ENCODE measurements at regions not wholly inside any gene's neighbourhood (a gene's known extent, or its start where the extent isn't known, plus 50 kb on each side); places are given as distances from the start of the nearest gene placed in this dataset.

DNA sequence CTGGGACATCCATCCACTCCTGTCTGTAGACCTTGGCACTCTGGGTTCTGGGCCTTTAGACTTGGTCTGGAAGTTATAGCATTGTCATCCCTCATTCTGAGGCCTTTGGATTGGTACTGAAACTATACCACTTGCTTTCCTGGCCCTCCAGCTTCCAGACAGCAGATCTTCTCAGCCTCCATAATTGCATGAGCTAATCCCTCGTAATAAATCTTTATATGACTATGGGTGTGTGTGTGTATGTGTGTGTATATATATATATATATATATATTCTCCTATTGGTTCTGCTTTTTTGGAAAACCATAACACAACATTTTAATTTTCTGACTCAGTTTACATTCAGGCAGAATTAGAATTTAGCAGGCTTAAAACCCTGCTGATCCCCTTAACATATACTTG, 180.5 kb downstream of the ENC1 start:
- H3K4me2 ChIP-seq (ENCODE audit: control insufficient read depth, insufficient read depth) = no peak overlapping the region
- no peak for ATAC-seq
- no peak overlapping the region for H3K27ac ChIP-seq (ENCODE audit: control insufficient read depth, insufficient read depth)
- H3K27me3 ChIP-seq (replicated peaks in 1 of 2; ENCODE audit: control insufficient read depth in 2 of 2, insufficient read depth in 2 of 2, low read length in 1 of 2) = no peaks in the 10 kb centered on the region
- no peaks in the 10 kb centered on the region for H4K20me1 ChIP-seq (ENCODE audit: control insufficient read depth, insufficient read depth)
- ChIA-PET CTCF (no interaction called here), POLR2A (no interaction called here), RAD21 (ENCODE audit: unreplicated experiment) (no interaction called here), SMC1A (ENCODE audit: uncharacterized antibody, unreplicated experiment) (interaction anchor here (1.4 kb wide), 1 partner anchor 31 kb away, joined by 4 read pairs; no protein-coding TSS in a partner anchor)
- in situ Hi-C loops (cut with MboI) (no loop called here), intact Hi-C loops (cut with micrococcal nuclease; ENCODE audit: unreplicated experiment) (no loop called here)
- H3K4me1 ChIP-seq (ENCODE audit: control insufficient read depth, insufficient read depth, low read length) = peaks cover 4% of the 10 kb centered on the region; the same call in 1 of the 2 replicates
- WGBS (ENCODE audit: insufficient coverage, insufficient replicate concordance, low lambda C conversion rate, missing lambda C conversion rate) = 0% methylated on average over 1 of the region's 1 CpG
- DNase-seq (ENCODE audit: low read depth, low spot score) = no peak
- no peak overlapping the region for H3K4me3 ChIP-seq
- H2AFZ ChIP-seq (ENCODE audit: control insufficient read depth, low read depth, low read length) = no peak overlapping the region
- H3K79me2 ChIP-seq (ENCODE audit: control insufficient read depth, insufficient read depth, low read length) = no peaks in the 10 kb centered on the region
- no peak overlapping the region for H3K9ac ChIP-seq (ENCODE audit: control insufficient read depth, insufficient read depth, low read length)
- H3K9me3 ChIP-seq (replicated peaks; ENCODE audit: control insufficient read depth, insufficient read depth, low read length) = peaks cover 1% of the 10 kb centered on the region; the same call in 1 of the 3 replicates
- no peaks in the 10 kb centered on the region for H3K36me3 ChIP-seq (ENCODE audit: control insufficient read depth in 2 of 2, insufficient read depth in 2 of 2, low read length in 1 of 2)
- FAIRE-seq = no peak
- BruUV-seq (replicated peaks) = no TSS peak
- no peak for TF ChIP-seq CREB1 (IDR thresholded peaks at IDR 0.05; ENCODE audit: low read depth)
- TF ChIP-seq, protein P1, sequence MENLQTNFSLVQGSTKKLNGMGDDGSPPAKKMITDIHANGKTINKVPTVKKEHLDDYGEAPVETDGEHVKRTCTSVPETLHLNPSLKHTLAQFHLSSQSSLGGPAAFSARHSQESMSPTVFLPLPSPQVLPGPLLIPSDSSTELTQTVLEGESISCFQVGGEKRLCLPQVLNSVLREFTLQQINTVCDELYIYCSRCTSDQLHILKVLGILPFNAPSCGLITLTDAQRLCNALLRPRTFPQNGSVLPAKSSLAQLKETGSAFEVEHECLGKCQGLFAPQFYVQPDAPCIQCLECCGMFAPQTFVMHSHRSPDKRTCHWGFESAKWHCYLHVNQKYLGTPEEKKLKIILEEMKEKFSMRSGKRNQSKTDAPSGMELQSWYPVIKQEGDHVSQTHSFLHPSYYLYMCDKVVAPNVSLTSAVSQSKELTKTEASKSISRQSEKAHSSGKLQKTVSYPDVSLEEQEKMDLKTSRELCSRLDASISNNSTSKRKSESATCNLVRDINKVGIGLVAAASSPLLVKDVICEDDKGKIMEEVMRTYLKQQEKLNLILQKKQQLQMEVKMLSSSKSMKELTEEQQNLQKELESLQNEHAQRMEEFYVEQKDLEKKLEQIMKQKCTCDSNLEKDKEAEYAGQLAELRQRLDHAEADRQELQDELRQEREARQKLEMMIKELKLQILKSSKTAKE (IDR thresholded peaks at IDR 0.05; ENCODE audit: low read depth, poor library complexity, severe bottlenecking) = no peak
- no peak for TF ChIP-seq IKZF1 (conservative IDR thresholded peaks at IDR 0.05)
- TF ChIP-seq RAD51 (IDR thresholded peaks at IDR 0.05) = no peak
- TF ChIP-seq, protein P2, sequence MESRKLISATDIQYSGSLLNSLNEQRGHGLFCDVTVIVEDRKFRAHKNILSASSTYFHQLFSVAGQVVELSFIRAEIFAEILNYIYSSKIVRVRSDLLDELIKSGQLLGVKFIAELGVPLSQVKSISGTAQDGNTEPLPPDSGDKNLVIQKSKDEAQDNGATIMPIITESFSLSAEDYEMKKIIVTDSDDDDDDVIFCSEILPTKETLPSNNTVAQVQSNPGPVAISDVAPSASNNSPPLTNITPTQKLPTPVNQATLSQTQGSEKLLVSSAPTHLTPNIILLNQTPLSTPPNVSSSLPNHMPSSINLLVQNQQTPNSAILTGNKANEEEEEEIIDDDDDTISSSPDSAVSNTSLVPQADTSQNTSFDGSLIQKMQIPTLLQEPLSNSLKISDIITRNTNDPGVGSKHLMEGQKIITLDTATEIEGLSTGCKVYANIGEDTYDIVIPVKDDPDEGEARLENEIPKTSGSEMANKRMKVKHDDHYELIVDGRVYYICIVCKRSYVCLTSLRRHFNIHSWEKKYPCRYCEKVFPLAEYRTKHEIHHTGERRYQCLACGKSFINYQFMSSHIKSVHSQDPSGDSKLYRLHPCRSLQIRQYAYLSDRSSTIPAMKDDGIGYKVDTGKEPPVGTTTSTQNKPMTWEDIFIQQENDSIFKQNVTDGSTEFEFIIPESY (IDR thresholded peaks at IDR 0.05) = no peak
- TF ChIP-seq POLR2A (IDR thresholded peaks at IDR 0.05; ENCODE audit: low read depth, low read length) = no peak
- no peak for TF ChIP-seq SP1 (IDR thresholded peaks at IDR 0.05; ENCODE audit: low read depth, low read length)
- TF ChIP-seq, protein P3, sequence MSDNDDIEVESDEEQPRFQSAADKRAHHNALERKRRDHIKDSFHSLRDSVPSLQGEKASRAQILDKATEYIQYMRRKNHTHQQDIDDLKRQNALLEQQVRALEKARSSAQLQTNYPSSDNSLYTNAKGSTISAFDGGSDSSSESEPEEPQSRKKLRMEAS (IDR thresholded peaks at IDR 0.05; ENCODE audit: low read depth, low read length) = no peak
- TF ChIP-seq NFIC (IDR thresholded peaks at IDR 0.05; ENCODE audit: low read depth, low read length) = no peak
- TF ChIP-seq, protein P4, sequence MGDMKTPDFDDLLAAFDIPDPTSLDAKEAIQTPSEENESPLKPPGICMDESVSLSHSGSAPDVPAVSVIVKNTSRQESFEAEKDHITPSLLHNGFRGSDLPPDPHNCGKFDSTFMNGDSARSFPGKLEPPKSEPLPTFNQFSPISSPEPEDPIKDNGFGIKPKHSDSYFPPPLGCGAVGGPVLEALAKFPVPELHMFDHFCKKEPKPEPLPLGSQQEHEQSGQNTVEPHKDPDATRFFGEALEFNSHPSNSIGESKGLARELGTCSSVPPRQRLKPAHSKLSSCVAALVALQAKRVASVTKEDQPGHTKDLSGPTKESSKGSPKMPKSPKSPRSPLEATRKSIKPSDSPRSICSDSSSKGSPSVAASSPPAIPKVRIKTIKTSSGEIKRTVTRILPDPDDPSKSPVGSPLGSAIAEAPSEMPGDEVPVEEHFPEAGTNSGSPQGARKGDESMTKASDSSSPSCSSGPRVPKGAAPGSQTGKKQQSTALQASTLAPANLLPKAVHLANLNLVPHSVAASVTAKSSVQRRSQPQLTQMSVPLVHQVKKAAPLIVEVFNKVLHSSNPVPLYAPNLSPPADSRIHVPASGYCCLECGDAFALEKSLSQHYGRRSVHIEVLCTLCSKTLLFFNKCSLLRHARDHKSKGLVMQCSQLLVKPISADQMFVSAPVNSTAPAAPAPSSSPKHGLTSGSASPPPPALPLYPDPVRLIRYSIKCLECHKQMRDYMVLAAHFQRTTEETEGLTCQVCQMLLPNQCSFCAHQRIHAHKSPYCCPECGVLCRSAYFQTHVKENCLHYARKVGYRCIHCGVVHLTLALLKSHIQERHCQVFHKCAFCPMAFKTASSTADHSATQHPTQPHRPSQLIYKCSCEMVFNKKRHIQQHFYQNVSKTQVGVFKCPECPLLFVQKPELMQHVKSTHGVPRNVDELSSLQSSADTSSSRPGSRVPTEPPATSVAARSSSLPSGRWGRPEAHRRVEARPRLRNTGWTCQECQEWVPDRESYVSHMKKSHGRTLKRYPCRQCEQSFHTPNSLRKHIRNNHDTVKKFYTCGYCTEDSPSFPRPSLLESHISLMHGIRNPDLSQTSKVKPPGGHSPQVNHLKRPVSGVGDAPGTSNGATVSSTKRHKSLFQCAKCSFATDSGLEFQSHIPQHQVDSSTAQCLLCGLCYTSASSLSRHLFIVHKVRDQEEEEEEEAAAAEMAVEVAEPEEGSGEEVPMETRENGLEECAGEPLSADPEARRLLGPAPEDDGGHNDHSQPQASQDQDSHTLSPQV (IDR thresholded peaks at IDR 0.05) = no peak
- no peak for TF ChIP-seq CREM (IDR thresholded peaks at IDR 0.05; ENCODE audit: low read depth)
- TF ChIP-seq, protein P5, sequence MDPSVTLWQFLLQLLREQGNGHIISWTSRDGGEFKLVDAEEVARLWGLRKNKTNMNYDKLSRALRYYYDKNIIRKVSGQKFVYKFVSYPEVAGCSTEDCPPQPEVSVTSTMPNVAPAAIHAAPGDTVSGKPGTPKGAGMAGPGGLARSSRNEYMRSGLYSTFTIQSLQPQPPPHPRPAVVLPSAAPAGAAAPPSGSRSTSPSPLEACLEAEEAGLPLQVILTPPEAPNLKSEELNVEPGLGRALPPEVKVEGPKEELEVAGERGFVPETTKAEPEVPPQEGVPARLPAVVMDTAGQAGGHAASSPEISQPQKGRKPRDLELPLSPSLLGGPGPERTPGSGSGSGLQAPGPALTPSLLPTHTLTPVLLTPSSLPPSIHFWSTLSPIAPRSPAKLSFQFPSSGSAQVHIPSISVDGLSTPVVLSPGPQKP (IDR thresholded peaks at IDR 0.05; ENCODE audit: low read depth, low read length) = no peak
- no peak for TF ChIP-seq MYC (IDR thresholded peaks at IDR 0.05; ENCODE audit: insufficient read depth, insufficient read length, insufficient replicate concordance, low read length, severe bottlenecking)
- TF ChIP-seq KDM1A (IDR thresholded peaks at IDR 0.05; ENCODE audit: borderline replicate concordance) = no peak
